SH-SY5Y (cell line): ENCODE measurements at regions not wholly inside any gene's neighbourhood (a gene's known extent, or its start where the extent isn't known, plus 50 kb on each side); places are given as distances from the start of the nearest gene placed in this dataset.

Experiments
- GATA2 ChIP-seq: IDR thresholded peaks from 2 replicates; pipeline ENCODE4 v1.6.1; 2011; ENCODE audit warnings: mild to moderate bottlenecking, low read depth, low read length
- GATA3 ChIP-seq: IDR thresholded peaks from 2 replicates; pipeline ENCODE4 v1.6.1; 2011; ENCODE audit warnings: low read depth, mild to moderate bottlenecking, low read length, moderate library complexity

DNA sequence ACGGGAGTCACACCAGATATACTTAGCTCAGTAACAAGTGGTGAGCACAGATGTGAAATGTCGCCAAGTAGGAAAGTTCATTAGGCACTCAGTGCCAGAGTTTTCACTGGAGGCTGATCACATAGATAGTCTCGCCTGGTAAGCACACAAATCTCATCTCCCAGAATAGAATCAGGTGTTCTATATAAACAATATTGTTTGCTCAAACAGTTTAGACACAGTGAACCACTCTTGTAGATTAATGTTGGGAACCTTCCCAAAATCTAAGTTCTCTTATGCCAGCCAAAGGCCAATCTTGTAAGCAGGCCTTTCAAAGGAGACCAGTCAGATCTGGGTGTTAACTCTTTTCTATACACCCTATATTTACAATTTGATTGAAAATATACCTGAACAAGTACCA lies 716.5 kb upstream of the GRM3 start:
- TF ChIP-seq GATA2 (no peak), GATA3 (no peak)
